Osteoblast (primary cell): ENCODE measurements at regions not wholly inside any gene's neighbourhood (a gene's known extent, or its start where the extent isn't known, plus 50 kb on each side); places are given as distances from the start of the nearest gene placed in this dataset.
"Not testable (repeated sequence)": the region's sequence is repeated elsewhere in the genome, so short reads cannot be mapped to it uniquely, and the experiment has no call there.

Source experiments
- DNase-seq: peaks from one replicate; pipeline ENCODE4 v3.0.0; 2011; ENCODE audit warnings: low spot score, mixed read lengths; ENCODE audit not compliant: insufficient read length; ENCODE audit errors: missing footprints
- H2AFZ ChIP-seq: 2 replicates; pipeline ENCODE4 v1.6.0; 2011; ENCODE audit warnings: mild to moderate bottlenecking, low read length
- H3K27ac ChIP-seq: 2 replicates; pipeline ENCODE4 v1.5.1; 2011; ENCODE audit warnings: mild to moderate bottlenecking, low read depth, low read length, moderate library complexity
- H3K27me3 ChIP-seq: 2 replicates; pipeline ENCODE4 v1.6.0; 2012; ENCODE audit warnings: mild to moderate bottlenecking, control low read depth, inconsistent platforms, low read length, moderate library complexity; ENCODE audit not compliant: insufficient read depth
- H3K36me3 ChIP-seq: 2 replicates; pipeline ENCODE4 v1.5.1; 2011; ENCODE audit warnings: mild to moderate bottlenecking, low read length, control low read depth, moderate library complexity; ENCODE audit not compliant: insufficient read depth
- H3K4me1 ChIP-seq: 2 replicates; pipeline ENCODE4 v1.5.1; 2011; ENCODE audit warnings: mild to moderate bottlenecking, low read length, control low read depth, moderate library complexity; ENCODE audit not compliant: insufficient read depth
- H3K4me2 ChIP-seq: 2 replicates; pipeline ENCODE4 v1.6.0; 2011; ENCODE audit warnings: mild to moderate bottlenecking, low read length; ENCODE audit not compliant: insufficient read depth
- H3K4me3 ChIP-seq: fragments of 200-600 bp; sonication (generic); 3 replicates; pipeline ENCODE4 v1.5.1; 2012; ENCODE audit warnings: mild to moderate bottlenecking, low read length, inconsistent platforms; ENCODE audit not compliant: insufficient read depth
- H3K79me2 ChIP-seq: 2 replicates; pipeline ENCODE4 v1.6.0; 2012; ENCODE audit warnings: mild to moderate bottlenecking, low read length, control low read depth, inconsistent platforms; ENCODE audit not compliant: insufficient read depth
- H3K9me3 ChIP-seq: 2 replicates; pipeline ENCODE4 v1.5.1; 2011; ENCODE audit warnings: low read depth, low read length, control low read depth
- H4K20me1 ChIP-seq: 2 replicates; pipeline ENCODE4 v1.6.0; 2012; ENCODE audit warnings: mild to moderate bottlenecking, low read length, control low read depth; ENCODE audit not compliant: insufficient read depth
- TF ChIP-seq, protein P1 (sequence below): IDR thresholded peaks from 2 replicates; pipeline ENCODE4 v1.5.1; 2011; ENCODE audit warnings: mild to moderate bottlenecking, low read depth, low read length, moderate library complexity; ENCODE audit errors: extremely low read depth

DNA sequence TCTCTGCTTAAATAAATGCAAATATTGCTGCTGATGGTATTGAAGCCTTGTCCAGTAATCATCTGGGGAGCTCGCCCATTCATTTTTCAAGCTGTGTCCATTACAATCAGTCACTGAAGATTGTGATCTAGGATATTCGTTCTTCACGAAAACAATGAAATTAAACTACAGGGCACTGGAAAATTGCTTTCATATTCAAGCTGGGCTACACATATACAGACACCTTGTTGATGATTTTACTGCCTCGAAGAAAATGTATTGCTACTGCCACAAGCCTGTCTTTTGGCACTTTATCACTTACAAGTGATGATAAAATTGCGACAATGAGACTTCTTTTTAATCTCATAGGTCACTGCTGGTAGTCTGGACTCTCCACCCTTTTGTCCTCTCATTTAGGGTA is 100.0 kb upstream of the MINDY3 start:
- H3K27me3 ChIP-seq, result no peaks in the 10 kb centered on the region
- H2AFZ ChIP-seq, result no peak overlapping the region
- TF ChIP-seq, protein P1, sequence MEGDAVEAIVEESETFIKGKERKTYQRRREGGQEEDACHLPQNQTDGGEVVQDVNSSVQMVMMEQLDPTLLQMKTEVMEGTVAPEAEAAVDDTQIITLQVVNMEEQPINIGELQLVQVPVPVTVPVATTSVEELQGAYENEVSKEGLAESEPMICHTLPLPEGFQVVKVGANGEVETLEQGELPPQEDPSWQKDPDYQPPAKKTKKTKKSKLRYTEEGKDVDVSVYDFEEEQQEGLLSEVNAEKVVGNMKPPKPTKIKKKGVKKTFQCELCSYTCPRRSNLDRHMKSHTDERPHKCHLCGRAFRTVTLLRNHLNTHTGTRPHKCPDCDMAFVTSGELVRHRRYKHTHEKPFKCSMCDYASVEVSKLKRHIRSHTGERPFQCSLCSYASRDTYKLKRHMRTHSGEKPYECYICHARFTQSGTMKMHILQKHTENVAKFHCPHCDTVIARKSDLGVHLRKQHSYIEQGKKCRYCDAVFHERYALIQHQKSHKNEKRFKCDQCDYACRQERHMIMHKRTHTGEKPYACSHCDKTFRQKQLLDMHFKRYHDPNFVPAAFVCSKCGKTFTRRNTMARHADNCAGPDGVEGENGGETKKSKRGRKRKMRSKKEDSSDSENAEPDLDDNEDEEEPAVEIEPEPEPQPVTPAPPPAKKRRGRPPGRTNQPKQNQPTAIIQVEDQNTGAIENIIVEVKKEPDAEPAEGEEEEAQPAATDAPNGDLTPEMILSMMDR, result no peak
- H3K4me3 ChIP-seq, result no peak overlapping the region
- H3K27ac ChIP-seq, result no peak overlapping the region
- no peaks in the 10 kb centered on the region for H3K36me3 ChIP-seq
- no peaks in the 10 kb centered on the region for H3K79me2 ChIP-seq
- no peaks in the 10 kb centered on the region for H3K4me1 ChIP-seq
- H3K4me2 ChIP-seq, result no peak overlapping the region
- H4K20me1 ChIP-seq, result no peaks in the 10 kb centered on the region
- DNase-seq, result no peak
- no peaks in the 10 kb centered on the region for H3K9me3 ChIP-seq

- not testable (repeated sequence) for H2AFZ ChIP-seq, H3K27me3 ChIP-seq, H4K20me1 ChIP-seq, H3K79me2 ChIP-seq, H3K4me2 ChIP-seq, H3K27ac ChIP-seq, H3K9me3 ChIP-seq, H3K4me1 ChIP-seq, H3K36me3 ChIP-seq, H3K4me3 ChIP-seq, DNase-seq
Measured at GRCh38 chr10:15972736-15973135, 112.4 kb upstream of the MINDY3 start.

GRCh38 chr10:15985690-15986089 is 125.4 kb upstream of the MINDY3 start:
- no peaks in the 10 kb centered on the region for H3K27me3 ChIP-seq
- H3K9me3 ChIP-seq, result no peaks in the 10 kb centered on the region
- H3K4me1 ChIP-seq, result no peaks in the 10 kb centered on the region
- H3K27ac ChIP-seq, result no peak overlapping the region
- no peak overlapping the region for H3K4me3 ChIP-seq
- TF ChIP-seq, protein P1, result no peak
- H3K79me2 ChIP-seq, result no peaks in the 10 kb centered on the region
- H3K4me2 ChIP-seq, result no peak overlapping the region
- H4K20me1 ChIP-seq, result no peaks in the 10 kb centered on the region
- H3K36me3 ChIP-seq, result no peaks in the 10 kb centered on the region
- H2AFZ ChIP-seq, result no peak overlapping the region
- no peak for DNase-seq

GRCh38 chr10:15990535-15991129 is 130.3 kb upstream of the MINDY3 start:
- H4K20me1 ChIP-seq, result no peaks in the 10 kb centered on the region
- no peaks in the 10 kb centered on the region for H3K79me2 ChIP-seq
- no peaks in the 10 kb centered on the region for H3K9me3 ChIP-seq
- no peak overlapping the region for H3K27ac ChIP-seq
- H3K4me3 ChIP-seq, result no peak overlapping the region
- H3K27me3 ChIP-seq, result no peaks in the 10 kb centered on the region
- H2AFZ ChIP-seq, result no peak overlapping the region
- H3K36me3 ChIP-seq, result no peaks in the 10 kb centered on the region
- no peak for DNase-seq
- H3K4me2 ChIP-seq, result no peak overlapping the region
- TF ChIP-seq, protein P1, result no peak
- H3K4me1 ChIP-seq, result no peaks in the 10 kb centered on the region
